Nephron progenitor cell (in vitro differentiated cells): ENCODE measurements at regions not wholly inside any gene's neighbourhood (a gene's known extent, or its start where the extent isn't known, plus 50 kb on each side); places are given as distances from the start of the nearest gene placed in this dataset.
A peak's percentile ranks its signal among the peaks of the same experiment; 100 is the strongest.

Experiments
- DNase-seq: peaks from one replicate; pipeline ENCODE4 v3.0.0; 2021
- H3K27ac Mint-ChIP-seq: 2 replicates; pipeline ENCODE4 v1.8.0; 2021; ENCODE audit warnings: mild to moderate bottlenecking, moderate library complexity, mixed read lengths
- H3K27me3 Mint-ChIP-seq: 2 replicates; pipeline ENCODE4 v1.8.0; 2021; ENCODE audit warnings: mild to moderate bottlenecking, low read depth, mixed read lengths; ENCODE audit not compliant: poor library complexity
- H3K36me3 Mint-ChIP-seq: 2 replicates; pipeline ENCODE4 v1.8.0; 2021; ENCODE audit warnings: low read depth, mixed read lengths
- H3K4me1 Mint-ChIP-seq: 2 replicates; pipeline ENCODE4 v1.8.0; 2021; ENCODE audit warnings: mixed read lengths
- H3K4me3 Mint-ChIP-seq: 2 replicates; pipeline ENCODE4 v1.8.0; 2021; ENCODE audit warnings: mild to moderate bottlenecking, moderate library complexity, mixed read lengths
- H3K9me3 Mint-ChIP-seq: 2 replicates; pipeline ENCODE4 v1.8.0; 2021; ENCODE audit warnings: mild to moderate bottlenecking, moderate library complexity, mixed read lengths
- TF ChIP-seq, protein P1 (sequence below): fragments of 200-600 bp; sonication (generic); IDR thresholded peaks from 2 replicates; pipeline ENCODE4 v1.5.0; 2021; ENCODE audit warnings: antibody characterized with exemption

DNA sequence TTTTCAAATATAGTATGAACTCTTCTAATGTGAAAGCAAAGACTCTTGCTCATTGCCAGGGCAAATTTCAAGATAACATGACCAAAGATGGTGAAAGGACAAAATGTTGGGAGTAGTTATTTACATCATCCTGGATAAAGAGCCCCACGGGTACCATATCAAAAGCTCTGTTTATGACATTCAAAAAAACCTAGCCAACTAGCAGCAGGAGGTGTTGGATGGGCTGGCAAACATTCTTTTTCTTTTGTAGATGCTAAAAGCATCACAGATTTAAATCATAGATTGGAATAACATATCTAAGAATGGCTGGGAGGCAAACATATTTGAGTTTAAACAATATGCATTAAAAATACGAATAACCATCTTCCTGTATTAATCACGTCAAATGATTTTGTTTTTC, 153.5 kb downstream of the ICOS start:
- TF ChIP-seq, protein P1, sequence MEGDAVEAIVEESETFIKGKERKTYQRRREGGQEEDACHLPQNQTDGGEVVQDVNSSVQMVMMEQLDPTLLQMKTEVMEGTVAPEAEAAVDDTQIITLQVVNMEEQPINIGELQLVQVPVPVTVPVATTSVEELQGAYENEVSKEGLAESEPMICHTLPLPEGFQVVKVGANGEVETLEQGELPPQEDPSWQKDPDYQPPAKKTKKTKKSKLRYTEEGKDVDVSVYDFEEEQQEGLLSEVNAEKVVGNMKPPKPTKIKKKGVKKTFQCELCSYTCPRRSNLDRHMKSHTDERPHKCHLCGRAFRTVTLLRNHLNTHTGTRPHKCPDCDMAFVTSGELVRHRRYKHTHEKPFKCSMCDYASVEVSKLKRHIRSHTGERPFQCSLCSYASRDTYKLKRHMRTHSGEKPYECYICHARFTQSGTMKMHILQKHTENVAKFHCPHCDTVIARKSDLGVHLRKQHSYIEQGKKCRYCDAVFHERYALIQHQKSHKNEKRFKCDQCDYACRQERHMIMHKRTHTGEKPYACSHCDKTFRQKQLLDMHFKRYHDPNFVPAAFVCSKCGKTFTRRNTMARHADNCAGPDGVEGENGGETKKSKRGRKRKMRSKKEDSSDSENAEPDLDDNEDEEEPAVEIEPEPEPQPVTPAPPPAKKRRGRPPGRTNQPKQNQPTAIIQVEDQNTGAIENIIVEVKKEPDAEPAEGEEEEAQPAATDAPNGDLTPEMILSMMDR = no peak
- no peak for DNase-seq
- no peaks in the 10 kb centered on the region for H3K4me1 Mint-ChIP-seq
- H3K36me3 Mint-ChIP-seq = no peaks in the 10 kb centered on the region
- H3K9me3 Mint-ChIP-seq = peaks cover 30% of the 10 kb centered on the region
- peaks cover 6% of the 10 kb centered on the region for H3K27me3 Mint-ChIP-seq
- H3K4me3 Mint-ChIP-seq = no peak overlapping the region
- no peak overlapping the region for H3K27ac Mint-ChIP-seq

DNA sequence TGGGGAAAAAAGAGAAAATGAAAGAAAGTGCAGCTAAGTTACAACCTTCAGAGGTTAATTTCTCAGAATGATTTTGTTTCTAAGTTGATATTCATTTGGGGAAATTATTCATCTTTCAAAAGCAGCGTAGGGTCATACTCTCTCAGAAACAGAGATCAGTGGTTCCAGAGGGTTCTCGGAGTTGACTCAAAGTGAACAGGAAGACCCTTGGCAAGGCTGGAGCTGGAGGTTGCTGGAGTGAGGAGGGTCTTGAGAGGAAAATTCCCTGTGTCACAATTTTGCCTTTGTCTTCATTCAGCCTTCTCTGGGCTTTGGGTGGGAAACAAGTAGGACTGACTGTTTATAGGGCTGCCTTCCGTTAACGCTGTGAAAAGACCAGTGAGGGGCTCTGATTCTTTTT, 168.2 kb downstream of the ICOS start:
- Mint-ChIP-seq H3K27me3 (peaks cover 5% of the 10 kb centered on the region), H3K4me1 (peaks cover 17% of the 10 kb centered on the region), H3K4me3 (no peak overlapping the region), H3K27ac (no peak overlapping the region), H3K36me3 (no peaks in the 10 kb centered on the region), H3K9me3 (no peaks in the 10 kb centered on the region)
- TF ChIP-seq, protein P1 = no peak
- DNase-seq = no peak

DNA sequence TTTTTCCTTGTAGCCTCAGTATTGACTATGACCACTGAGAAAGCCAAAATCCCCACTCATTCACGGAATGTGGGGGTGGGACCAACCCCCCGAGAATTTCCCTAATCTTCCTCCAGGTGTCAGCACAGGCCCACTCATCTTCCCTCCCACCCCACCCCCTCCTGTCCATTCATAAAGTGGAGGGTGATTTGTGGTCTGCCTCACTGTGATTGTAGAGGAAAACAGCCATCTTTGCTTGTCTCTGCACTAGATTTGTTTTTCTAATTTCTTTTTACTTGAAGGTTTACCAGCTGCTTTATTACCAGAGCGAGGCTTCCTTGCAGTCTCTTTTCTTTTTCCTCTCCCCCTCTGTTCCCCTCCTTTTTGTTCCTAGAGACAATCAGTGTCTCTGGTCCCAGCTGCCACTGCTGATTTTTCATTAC, 171.8 kb downstream of the ICOS start:
- peak overlapping the region; percentile 56 for H3K27ac Mint-ChIP-seq
- H3K9me3 Mint-ChIP-seq = no peaks in the 10 kb centered on the region
- TF ChIP-seq, protein P1 = peak; percentile 77
- peak; percentile 60 for DNase-seq
- peaks cover 5% of the 10 kb centered on the region for H3K27me3 Mint-ChIP-seq
- peaks cover 47% of the 10 kb centered on the region for H3K4me1 Mint-ChIP-seq
- no peaks in the 10 kb centered on the region for H3K36me3 Mint-ChIP-seq
- peak overlapping the region; percentile 39 for H3K4me3 Mint-ChIP-seq

DNA sequence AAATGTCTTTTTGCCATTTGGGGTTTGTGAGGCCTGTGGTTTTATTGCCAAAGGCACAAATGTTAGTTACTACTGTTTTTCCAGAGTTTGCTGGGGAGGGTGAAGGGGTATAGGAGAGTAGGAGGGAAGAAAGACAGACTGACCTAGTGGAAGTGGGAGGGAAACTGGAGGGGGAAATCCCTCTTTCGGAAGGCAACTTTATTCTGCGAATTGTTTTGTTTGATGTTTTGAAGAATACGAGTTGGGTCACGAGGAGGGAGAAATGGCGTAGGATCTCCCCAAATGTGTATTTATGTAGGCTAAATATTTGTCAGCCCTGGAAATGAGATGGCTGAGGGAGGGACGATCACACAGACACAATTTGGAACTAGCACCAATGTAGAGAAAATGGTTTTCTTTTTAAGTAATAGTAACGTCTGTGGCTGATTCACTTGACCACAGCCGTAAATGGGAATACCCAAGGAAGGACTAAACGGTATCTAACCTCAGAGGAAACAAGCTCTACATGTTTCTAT, 172.3 kb downstream of the ICOS start:
- H3K4me3 Mint-ChIP-seq = peak overlapping the region; percentile 39
- H3K9me3 Mint-ChIP-seq = no peaks in the 10 kb centered on the region
- peaks cover 49% of the 10 kb centered on the region for H3K4me1 Mint-ChIP-seq
- no peaks in the 10 kb centered on the region for H3K36me3 Mint-ChIP-seq
- H3K27ac Mint-ChIP-seq = peak overlapping the region; percentile 56
- TF ChIP-seq, protein P1 = no peak
- H3K27me3 Mint-ChIP-seq = peaks cover 5% of the 10 kb centered on the region
- DNase-seq = no peak

DNA sequence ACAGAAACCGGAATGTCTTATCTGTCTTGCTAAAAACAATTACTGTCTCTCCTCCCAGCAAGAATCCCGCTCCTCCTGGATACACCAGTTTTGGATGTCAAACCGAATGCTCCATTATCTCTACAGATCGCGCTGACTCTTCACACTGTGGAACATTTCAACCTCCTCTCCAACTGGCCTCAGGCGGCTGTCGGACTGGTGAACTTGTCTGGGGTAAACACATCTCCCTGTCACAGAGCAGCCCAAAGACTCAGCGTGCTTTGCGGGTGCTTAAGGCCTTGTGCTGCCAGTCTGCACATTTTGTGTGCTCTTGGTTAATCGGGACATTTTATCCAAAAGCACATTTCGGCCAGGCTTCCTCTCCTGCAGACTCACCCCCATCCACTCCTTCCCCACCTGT, 173.1 kb downstream of the ICOS start:
- peak; percentile 8 for DNase-seq
- Mint-ChIP-seq H3K4me1 (peaks cover 57% of the 10 kb centered on the region), H3K27ac (peak overlapping the region; percentile 54)

DNA sequence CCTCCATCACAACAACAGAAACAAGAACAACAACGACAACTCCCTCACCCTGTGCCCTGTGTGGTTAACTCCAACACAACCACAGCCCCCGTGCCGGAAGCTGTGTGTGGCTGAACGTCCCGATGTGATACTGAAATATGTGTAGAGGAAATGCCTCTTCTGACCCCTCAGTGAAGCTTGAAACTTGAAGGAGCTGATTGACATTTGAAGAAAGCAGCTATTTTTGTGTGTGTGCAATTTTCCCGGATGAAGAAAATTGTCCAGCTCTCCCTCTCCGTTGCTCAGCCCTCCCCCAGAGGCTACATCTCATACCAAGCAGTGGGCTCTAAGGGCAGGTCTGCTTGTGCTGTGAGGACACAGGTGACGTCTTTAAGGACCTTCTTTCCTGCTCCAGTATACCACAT, 173.8 kb downstream of the ICOS start:
- Mint-ChIP-seq H3K27ac (peak overlapping the region; percentile 73), H3K36me3 (no peaks in the 10 kb centered on the region), H3K4me3 (no peak overlapping the region), H3K9me3 (no peaks in the 10 kb centered on the region), H3K4me1 (peaks cover 64% of the 10 kb centered on the region), H3K27me3 (peaks cover 3% of the 10 kb centered on the region)
- no peak for DNase-seq
- TF ChIP-seq, protein P1 = no peak

More for the DNA sequence above, 173.1 kb downstream of the ICOS start:
- Mint-ChIP-seq H3K9me3 (no peaks in the 10 kb centered on the region), H3K4me3 (no peak overlapping the region), H3K36me3 (no peaks in the 10 kb centered on the region), H3K27me3 (peaks cover 5% of the 10 kb centered on the region)
- TF ChIP-seq, protein P1 = no peak
